ENCODE measurements at regions not wholly inside any gene's neighbourhood (a gene's known extent, or its start where the extent isn't known, plus 50 kb on each side); places are given as distances from the start of the nearest gene placed in this dataset.

DNA sequence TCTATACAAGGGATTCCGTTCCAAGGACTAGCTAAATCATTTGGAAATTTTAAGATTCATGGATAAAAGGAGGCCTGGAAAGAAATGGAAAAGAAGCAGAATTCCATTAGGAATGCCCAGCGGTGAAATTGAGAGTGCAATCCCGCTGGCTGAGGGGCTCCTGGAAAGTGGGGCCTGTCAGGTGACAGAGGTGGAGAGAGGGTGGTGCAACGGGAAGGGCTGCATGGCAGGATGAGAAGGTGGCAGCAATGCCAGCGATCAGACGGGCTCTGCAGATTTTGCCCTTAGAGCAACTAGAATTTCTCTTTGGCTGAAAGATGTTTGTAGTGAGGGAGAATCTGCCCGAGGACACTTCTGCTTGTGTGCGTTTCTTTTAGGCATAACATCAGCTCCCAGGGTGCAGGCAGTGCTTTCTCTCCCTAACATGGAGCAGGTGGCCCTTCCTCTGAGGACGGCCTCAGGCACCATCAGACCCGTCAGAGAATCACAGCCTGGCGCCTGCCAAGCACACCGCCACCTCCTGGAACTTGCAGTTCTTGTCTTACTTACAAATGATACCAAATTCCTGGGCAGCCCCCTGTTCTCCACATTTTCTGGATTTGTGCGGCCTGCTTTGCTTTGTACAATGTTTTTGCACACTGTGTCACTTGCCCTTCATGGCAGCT lies 261.6 kb downstream of the NDUFA10 start:
- TF ChIP-seq TAF1 (IDR thresholded peaks at IDR 0.05; ENCODE audit: borderline replicate concordance, insufficient read depth, low read length) (no peak), SIN3A (IDR thresholded peaks at IDR 0.05; ENCODE audit: borderline replicate concordance, insufficient read depth, low read length) (no peak)
- TF ChIP-seq, protein P1, sequence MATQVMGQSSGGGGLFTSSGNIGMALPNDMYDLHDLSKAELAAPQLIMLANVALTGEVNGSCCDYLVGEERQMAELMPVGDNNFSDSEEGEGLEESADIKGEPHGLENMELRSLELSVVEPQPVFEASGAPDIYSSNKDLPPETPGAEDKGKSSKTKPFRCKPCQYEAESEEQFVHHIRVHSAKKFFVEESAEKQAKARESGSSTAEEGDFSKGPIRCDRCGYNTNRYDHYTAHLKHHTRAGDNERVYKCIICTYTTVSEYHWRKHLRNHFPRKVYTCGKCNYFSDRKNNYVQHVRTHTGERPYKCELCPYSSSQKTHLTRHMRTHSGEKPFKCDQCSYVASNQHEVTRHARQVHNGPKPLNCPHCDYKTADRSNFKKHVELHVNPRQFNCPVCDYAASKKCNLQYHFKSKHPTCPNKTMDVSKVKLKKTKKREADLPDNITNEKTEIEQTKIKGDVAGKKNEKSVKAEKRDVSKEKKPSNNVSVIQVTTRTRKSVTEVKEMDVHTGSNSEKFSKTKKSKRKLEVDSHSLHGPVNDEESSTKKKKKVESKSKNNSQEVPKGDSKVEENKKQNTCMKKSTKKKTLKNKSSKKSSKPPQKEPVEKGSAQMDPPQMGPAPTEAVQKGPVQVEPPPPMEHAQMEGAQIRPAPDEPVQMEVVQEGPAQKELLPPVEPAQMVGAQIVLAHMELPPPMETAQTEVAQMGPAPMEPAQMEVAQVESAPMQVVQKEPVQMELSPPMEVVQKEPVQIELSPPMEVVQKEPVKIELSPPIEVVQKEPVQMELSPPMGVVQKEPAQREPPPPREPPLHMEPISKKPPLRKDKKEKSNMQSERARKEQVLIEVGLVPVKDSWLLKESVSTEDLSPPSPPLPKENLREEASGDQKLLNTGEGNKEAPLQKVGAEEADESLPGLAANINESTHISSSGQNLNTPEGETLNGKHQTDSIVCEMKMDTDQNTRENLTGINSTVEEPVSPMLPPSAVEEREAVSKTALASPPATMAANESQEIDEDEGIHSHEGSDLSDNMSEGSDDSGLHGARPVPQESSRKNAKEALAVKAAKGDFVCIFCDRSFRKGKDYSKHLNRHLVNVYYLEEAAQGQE (IDR thresholded peaks at IDR 0.05; ENCODE audit: insufficient read depth in 1 of 2, low read depth in 2 of 2, low read length in 2 of 2), result no peak
